ENCODE measurements at regions not wholly inside any gene's neighbourhood (a gene's known extent, or its start where the extent isn't known, plus 50 kb on each side); places are given as distances from the start of the nearest gene placed in this dataset.

DNA sequence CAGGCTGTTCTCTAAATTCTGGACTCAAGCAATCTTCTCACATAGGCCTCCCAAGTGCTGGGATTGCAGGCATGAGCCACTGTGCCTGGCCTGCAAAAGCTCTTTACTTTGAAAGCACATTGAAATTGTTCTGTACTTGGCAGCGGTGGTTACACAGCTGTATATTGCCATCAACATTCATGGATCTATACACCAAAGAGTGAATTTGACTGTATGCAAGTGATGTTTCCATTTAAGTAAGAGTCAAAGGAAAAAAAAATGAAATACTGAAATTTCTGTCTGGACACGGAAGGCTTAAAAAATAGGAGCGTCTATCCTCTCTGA, 450.6 kb upstream of the PSMD7 start:
- no peaks in the 10 kb centered on the region for H3K9me3 ChIP-seq (ENCODE audit: control insufficient read depth, low read depth, low read length)
- H3K9ac ChIP-seq (ENCODE audit: control insufficient read depth, extremely low read depth, insufficient read depth, low read length): no peak overlapping the region
- H3K36me3 ChIP-seq (ENCODE audit: control insufficient read depth in 2 of 2, extremely low read depth in 1 of 2, insufficient read depth in 2 of 2, low read length in 2 of 2): no peaks in the 10 kb centered on the region
- no peaks in the 10 kb centered on the region for H3K9me1 ChIP-seq (ENCODE audit: control insufficient read depth, extremely low read depth, insufficient read depth, low read length)
- H4K20me1 ChIP-seq (ENCODE audit: control insufficient read depth, extremely low read depth, insufficient read depth, low read length): no peaks in the 10 kb centered on the region
- H3K79me2 ChIP-seq (ENCODE audit: control insufficient read depth, insufficient read depth, low read length): no peaks in the 10 kb centered on the region
- DNase-seq (ENCODE audit: low read depth, low spot score): no peak
- dilution Hi-C loops (cut with MboI; ENCODE audit: extremely low pct_ligation_motif_present, low sequenced_read_pairs): no loop called here
- no peak for FAIRE-seq
- no peaks in the 10 kb centered on the region for H3K27me3 ChIP-seq (ENCODE audit: control insufficient read depth, extremely low read depth, insufficient read depth, low read length)
- no peak overlapping the region for H3K27ac ChIP-seq (ENCODE audit: control insufficient read depth, insufficient read depth, low read length)
- no peak overlapping the region for H2AFZ ChIP-seq (ENCODE audit: control insufficient read depth, low read length)
- H3K4me2 ChIP-seq (ENCODE audit: control insufficient read depth, extremely low read depth, insufficient read depth, low read depth, low read length): no peak overlapping the region
- TF ChIP-seq EZH2 (IDR thresholded peaks at IDR 0.05; ENCODE audit: low read length): no peak
- TF ChIP-seq, protein P1, sequence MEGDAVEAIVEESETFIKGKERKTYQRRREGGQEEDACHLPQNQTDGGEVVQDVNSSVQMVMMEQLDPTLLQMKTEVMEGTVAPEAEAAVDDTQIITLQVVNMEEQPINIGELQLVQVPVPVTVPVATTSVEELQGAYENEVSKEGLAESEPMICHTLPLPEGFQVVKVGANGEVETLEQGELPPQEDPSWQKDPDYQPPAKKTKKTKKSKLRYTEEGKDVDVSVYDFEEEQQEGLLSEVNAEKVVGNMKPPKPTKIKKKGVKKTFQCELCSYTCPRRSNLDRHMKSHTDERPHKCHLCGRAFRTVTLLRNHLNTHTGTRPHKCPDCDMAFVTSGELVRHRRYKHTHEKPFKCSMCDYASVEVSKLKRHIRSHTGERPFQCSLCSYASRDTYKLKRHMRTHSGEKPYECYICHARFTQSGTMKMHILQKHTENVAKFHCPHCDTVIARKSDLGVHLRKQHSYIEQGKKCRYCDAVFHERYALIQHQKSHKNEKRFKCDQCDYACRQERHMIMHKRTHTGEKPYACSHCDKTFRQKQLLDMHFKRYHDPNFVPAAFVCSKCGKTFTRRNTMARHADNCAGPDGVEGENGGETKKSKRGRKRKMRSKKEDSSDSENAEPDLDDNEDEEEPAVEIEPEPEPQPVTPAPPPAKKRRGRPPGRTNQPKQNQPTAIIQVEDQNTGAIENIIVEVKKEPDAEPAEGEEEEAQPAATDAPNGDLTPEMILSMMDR (optimal IDR thresholded peaks at IDR 0.05 in 1 of 3, IDR thresholded peaks at IDR 0.05 in 1 of 3, conservative IDR thresholded peaks at IDR 0.05 in 1 of 3; ENCODE audit: extremely low read depth in 1 of 3, insufficient read depth in 2 of 3, low read length in 3 of 3): no peak
- H3K4me1 ChIP-seq (ENCODE audit: control insufficient read depth, extremely low read depth, insufficient read depth, low read length): no peaks in the 10 kb centered on the region
- no peak overlapping the region for H3K4me3 ChIP-seq (ENCODE audit: control insufficient read depth in 2 of 3, extremely low read depth in 1 of 3, insufficient read depth in 2 of 3, low read depth in 1 of 3, low read length in 3 of 3)

DNA sequence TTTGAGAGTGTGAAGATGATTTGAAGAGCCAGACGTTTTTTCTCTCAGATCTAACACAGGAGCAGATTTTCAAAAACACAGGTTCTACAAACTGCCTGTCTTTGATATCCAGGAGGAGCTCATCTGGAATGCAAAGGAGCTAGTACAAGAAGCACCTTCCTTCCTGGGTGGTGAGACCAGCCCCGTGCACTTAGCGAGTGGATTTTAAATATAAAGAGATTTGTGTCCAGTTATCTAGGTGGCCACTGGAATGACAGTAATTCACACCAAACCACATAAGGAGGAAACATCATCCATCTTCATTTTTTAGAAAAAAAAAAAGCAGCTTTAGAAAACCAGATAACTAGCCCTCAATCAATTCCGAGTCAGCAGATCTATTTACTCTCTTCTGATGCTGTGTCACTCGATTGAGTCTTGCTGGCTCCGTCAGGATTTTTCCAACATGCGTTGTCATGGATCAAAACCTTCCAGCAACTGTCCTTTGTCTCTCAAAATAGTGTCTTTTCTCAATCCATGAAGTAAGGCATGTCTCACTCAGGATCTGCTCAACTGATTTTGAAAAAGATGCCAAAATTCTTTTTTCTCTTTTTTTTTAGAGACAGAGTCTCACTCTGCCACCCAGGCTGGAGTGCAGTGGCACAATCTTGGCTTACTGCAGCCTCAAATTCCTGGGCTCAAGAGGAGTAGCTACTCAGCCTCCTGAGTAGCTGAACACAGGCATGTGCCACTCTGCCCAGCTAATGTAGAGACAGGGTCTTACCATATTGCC, 451.2 kb upstream of the PSMD7 start:
- TF ChIP-seq, protein P1 (optimal IDR thresholded peaks at IDR 0.05 in 1 of 3, IDR thresholded peaks at IDR 0.05 in 1 of 3, conservative IDR thresholded peaks at IDR 0.05 in 1 of 3; ENCODE audit: extremely low read depth in 1 of 3, insufficient read depth in 2 of 3, low read length in 3 of 3): no peak
- no peak for TF ChIP-seq EZH2 (IDR thresholded peaks at IDR 0.05; ENCODE audit: low read length)
- FAIRE-seq (no peak), DNase-seq (ENCODE audit: low read depth, low spot score) (no peak)
- dilution Hi-C loops (cut with MboI; ENCODE audit: extremely low pct_ligation_motif_present, low sequenced_read_pairs): no loop called here
- Histone ChIP-seq H3K4me3 (ENCODE audit: control insufficient read depth in 2 of 3, extremely low read depth in 1 of 3, insufficient read depth in 2 of 3, low read depth in 1 of 3, low read length in 3 of 3) (no peak overlapping the region), H3K36me3 (ENCODE audit: control insufficient read depth in 2 of 2, extremely low read depth in 1 of 2, insufficient read depth in 2 of 2, low read length in 2 of 2) (no peaks in the 10 kb centered on the region), H2AFZ (ENCODE audit: control insufficient read depth, low read length) (no peak overlapping the region), H3K27me3 (ENCODE audit: control insufficient read depth, extremely low read depth, insufficient read depth, low read length) (no peaks in the 10 kb centered on the region), H3K4me2 (ENCODE audit: control insufficient read depth, extremely low read depth, insufficient read depth, low read depth, low read length) (no peak overlapping the region), H4K20me1 (ENCODE audit: control insufficient read depth, extremely low read depth, insufficient read depth, low read length) (no peaks in the 10 kb centered on the region), H3K4me1 (ENCODE audit: control insufficient read depth, extremely low read depth, insufficient read depth, low read length) (no peaks in the 10 kb centered on the region), H3K27ac (ENCODE audit: control insufficient read depth, insufficient read depth, low read length) (no peak overlapping the region), H3K79me2 (ENCODE audit: control insufficient read depth, insufficient read depth, low read length) (no peaks in the 10 kb centered on the region), H3K9ac (ENCODE audit: control insufficient read depth, extremely low read depth, insufficient read depth, low read length) (no peak overlapping the region), H3K9me1 (ENCODE audit: control insufficient read depth, extremely low read depth, insufficient read depth, low read length) (no peaks in the 10 kb centered on the region), H3K9me3 (ENCODE audit: control insufficient read depth, low read depth, low read length) (no peaks in the 10 kb centered on the region)

Data from keratinocyte (primary cell).